Memory B cell (primary cell): ENCODE measurements at regions not wholly inside any gene's neighbourhood (a gene's known extent, or its start where the extent isn't known, plus 50 kb on each side); places are given as distances from the start of the nearest gene placed in this dataset.

Experiments used
- ATAC-seq: fragments of 150-1000 bp; cut with Tn5 transposase; 2 replicates; pipeline ENCODE4 v1.10.0; 2021; ENCODE audit warnings: low read depth, mild to moderate bottlenecking, moderate library complexity
- DNase-seq, 2 donors: peaks; one replicate each; pipeline ENCODE4 v3.0.0; 2022; ENCODE audit warnings: low spot score in 2 of 2
- H3K27ac Mint-ChIP-seq: one replicate; pipeline ENCODE4 v1.8.0; 2022; ENCODE audit warnings: mild to moderate bottlenecking, moderate library complexity, mixed read lengths
- H3K27me3 Mint-ChIP-seq: one replicate; pipeline ENCODE4 v1.8.0; 2022; ENCODE audit warnings: mixed read lengths
- H3K36me3 Mint-ChIP-seq: one replicate; pipeline ENCODE4 v1.8.0; 2022; ENCODE audit warnings: mild to moderate bottlenecking, mixed read lengths
- H3K4me1 Mint-ChIP-seq: one replicate; pipeline ENCODE4 v1.8.0; 2022; ENCODE audit warnings: mixed read lengths
- H3K4me3 Mint-ChIP-seq: one replicate; pipeline ENCODE4 v1.8.0; 2022; ENCODE audit warnings: mild to moderate bottlenecking, moderate library complexity, mixed read lengths
- H3K9me3 Mint-ChIP-seq: one replicate; pipeline ENCODE4 v1.8.0; 2022; ENCODE audit warnings: mixed read lengths

GRCh38 chr12:103053089-103053488, 95.6 kb downstream of the ASCL1 start:
- Mint-ChIP-seq H3K36me3 (no peaks in the 10 kb centered on the region), H3K9me3 (no peaks in the 10 kb centered on the region), H3K27ac (no peak overlapping the region), H3K4me1 (peaks cover 2% of the 10 kb centered on the region), H3K27me3 (no peaks in the 10 kb centered on the region), H3K4me3 (no peak overlapping the region)
- ATAC-seq (no peak), DNase-seq (no peak)

DNA sequence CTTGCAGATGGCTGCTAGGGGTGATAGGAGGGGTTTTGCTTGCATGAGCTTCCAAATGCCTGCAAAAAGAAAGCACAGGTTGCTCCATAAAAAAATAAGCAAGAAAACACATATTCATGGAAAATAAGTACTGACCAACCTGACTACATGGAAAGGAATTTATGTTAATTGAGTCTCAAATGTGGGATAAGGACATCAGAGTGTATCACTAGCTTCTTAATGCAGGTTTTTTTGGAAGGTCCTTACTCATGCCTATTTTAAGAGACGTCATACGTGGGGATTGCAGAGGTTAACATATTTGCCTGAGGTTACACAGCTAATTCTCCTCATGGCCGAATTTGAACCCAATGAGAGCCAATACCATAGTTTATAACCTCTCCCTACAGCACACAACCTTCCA, 116.2 kb downstream of the ASCL1 start:
- Mint-ChIP-seq H3K4me3 (no peak overlapping the region), H3K4me1 (no peaks in the 10 kb centered on the region), H3K9me3 (peaks cover 6% of the 10 kb centered on the region), H3K27ac (no peak overlapping the region), H3K27me3 (peaks cover 3% of the 10 kb centered on the region), H3K36me3 (no peaks in the 10 kb centered on the region)
- DNase-seq (no peak), ATAC-seq (no peak)

- peaks cover 3% of the 10 kb centered on the region for H3K27me3 Mint-ChIP-seq
- H3K4me1 Mint-ChIP-seq, result no peaks in the 10 kb centered on the region
- H3K4me3 Mint-ChIP-seq, result no peak overlapping the region
These were observed 118.4 kb downstream of the ASCL1 start for GRCh38 chr12:103075848-103076247.

DNA sequence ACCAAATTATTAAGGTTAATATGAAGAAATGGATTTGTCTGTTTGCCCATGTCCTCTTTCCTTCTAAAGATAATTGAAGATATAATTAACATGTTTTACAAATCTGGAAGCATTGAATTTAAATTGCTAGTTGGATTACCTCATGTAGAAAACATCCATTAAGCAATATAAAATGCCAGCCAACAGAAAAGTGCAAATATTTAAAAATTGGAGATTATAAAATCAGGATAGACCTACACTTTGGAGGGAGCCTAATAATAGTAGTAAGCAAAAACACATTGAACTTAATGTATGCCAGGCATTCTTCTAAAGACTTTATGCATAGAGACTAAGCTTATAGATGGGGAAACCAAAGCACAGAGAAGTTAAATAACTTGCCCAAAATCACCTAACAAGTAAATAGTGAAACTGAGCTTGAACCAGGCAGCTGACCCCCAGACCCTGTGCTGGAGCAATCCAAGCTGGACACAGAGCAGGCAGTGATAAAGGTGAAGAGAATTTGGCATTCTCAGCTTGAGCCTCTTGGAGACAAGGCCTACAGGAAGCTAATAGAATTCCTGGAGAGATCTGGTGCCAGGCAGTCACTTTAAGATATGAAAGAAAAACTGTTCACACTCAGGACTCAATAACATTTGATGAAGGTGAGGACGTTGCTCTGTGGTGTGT, 119.8 kb downstream of the ASCL1 start:
- Mint-ChIP-seq H3K27ac (no peak overlapping the region), H3K36me3 (no peaks in the 10 kb centered on the region), H3K4me1 (no peaks in the 10 kb centered on the region), H3K9me3 (peaks cover 5% of the 10 kb centered on the region), H3K4me3 (no peak overlapping the region), H3K27me3 (no peaks in the 10 kb centered on the region)
- ATAC-seq (no peak), DNase-seq (no peak)

More at GRCh38 chr12:103075848-103076247, 118.4 kb downstream of the ASCL1 start:
- DNase-seq (no peak), ATAC-seq (no peak)
- Mint-ChIP-seq H3K9me3 (peaks cover 8% of the 10 kb centered on the region), H3K36me3 (no peaks in the 10 kb centered on the region), H3K27ac (no peak overlapping the region)

- peaks cover 5% of the 10 kb centered on the region for H3K9me3 Mint-ChIP-seq
- no peaks in the 10 kb centered on the region for H3K4me1 Mint-ChIP-seq
- peaks cover 2% of the 10 kb centered on the region for H3K36me3 Mint-ChIP-seq
- no peak overlapping the region for H3K27ac Mint-ChIP-seq
- no peaks in the 10 kb centered on the region for H3K27me3 Mint-ChIP-seq
- H3K4me3 Mint-ChIP-seq, result no peak overlapping the region
- DNase-seq (no peak), ATAC-seq (no peak)
These were observed 128.1 kb downstream of the ASCL1 start for GRCh38 chr12:103085541-103085940.

- Mint-ChIP-seq H3K36me3 (peaks cover 2% of the 10 kb centered on the region), H3K4me1 (no peaks in the 10 kb centered on the region), H3K4me3 (no peak overlapping the region), H3K27me3 (no peaks in the 10 kb centered on the region), H3K9me3 (peaks cover 3% of the 10 kb centered on the region), H3K27ac (no peak overlapping the region)
- DNase-seq (no peak), ATAC-seq (no peak)
These were observed 129.0 kb downstream of the ASCL1 start for GRCh38 chr12:103086471-103086870.

DNA sequence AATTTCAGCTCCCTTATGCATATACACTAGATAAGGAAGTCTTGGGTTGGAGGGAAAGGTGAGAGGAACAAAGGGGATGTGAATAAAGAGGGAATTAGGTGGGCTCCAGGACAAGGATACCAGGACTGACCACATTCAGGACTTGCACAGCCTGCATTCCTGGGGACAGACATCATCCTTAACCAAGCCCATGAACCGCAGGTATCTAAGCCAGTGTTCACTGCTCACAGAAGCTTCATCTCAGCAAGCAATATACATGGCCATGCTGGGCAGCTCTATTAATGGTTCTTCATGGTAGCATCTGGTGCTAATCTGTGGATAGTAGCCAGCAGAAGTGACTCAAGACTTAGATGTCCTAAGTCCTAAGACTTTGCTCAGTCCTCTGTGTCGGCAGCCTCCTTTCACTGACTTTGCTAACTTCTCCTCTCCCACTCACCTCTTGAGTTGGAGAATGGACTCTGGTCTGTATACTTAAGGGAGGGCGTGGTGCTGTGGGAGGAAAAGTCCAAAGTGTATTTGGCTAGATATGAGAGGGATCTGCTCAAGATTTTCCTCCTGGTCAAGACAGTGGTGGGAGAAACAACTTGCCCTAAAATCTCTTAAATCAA, 136.1 kb downstream of the ASCL1 start:
- Mint-ChIP-seq H3K9me3 (no peaks in the 10 kb centered on the region), H3K27me3 (peaks cover 10% of the 10 kb centered on the region), H3K27ac (no peak overlapping the region), H3K4me3 (no peak overlapping the region), H3K36me3 (no peaks in the 10 kb centered on the region), H3K4me1 (peaks cover 3% of the 10 kb centered on the region)
- ATAC-seq (no peak), DNase-seq (no peak)

- peaks cover 10% of the 10 kb centered on the region for H3K27me3 Mint-ChIP-seq
- peaks cover 2% of the 10 kb centered on the region for H3K36me3 Mint-ChIP-seq
- H3K4me3 Mint-ChIP-seq, result no peak overlapping the region
- H3K9me3 Mint-ChIP-seq, result no peaks in the 10 kb centered on the region
- DNase-seq (no peak), ATAC-seq (no peak)
- peaks cover 7% of the 10 kb centered on the region for H3K4me1 Mint-ChIP-seq
- H3K27ac Mint-ChIP-seq, result no peak overlapping the region
These were observed 140.0 kb downstream of the ASCL1 start for GRCh38 chr12:103097496-103097895.

- ATAC-seq, result no peak
These were observed 142.9 kb downstream of the ASCL1 start for GRCh38 chr12:103100257-103100831.

DNA sequence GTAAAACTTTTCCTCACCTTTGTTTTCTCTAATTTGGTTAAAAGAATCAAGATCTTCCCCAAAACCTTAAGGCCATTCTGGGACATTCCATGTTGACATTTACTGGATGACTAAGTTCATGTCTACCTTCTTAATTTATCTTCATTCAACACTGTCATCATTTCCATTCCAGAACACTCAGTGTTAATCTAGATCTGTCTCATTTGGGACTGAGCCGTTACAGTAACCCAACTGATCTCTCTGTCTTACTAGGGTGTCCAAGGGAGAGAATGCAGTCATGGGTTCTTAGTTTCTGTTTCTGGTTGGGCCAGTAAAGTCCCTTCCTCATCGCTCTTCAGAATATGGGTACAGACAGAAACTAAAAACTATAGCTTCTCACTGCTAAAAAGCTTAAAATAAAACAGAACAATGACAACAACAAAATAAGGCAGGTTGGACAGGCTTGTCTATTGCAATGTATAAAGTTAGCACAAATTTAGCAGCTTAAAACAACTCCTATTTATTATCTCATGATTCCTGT, 144.8 kb downstream of the ASCL1 start:
- H3K4me3 Mint-ChIP-seq, result no peak overlapping the region
- ATAC-seq (no peak), DNase-seq (no peak)
- peaks cover 2% of the 10 kb centered on the region for H3K36me3 Mint-ChIP-seq
- no peaks in the 10 kb centered on the region for H3K9me3 Mint-ChIP-seq
- H3K27me3 Mint-ChIP-seq, result peaks cover 3% of the 10 kb centered on the region
- H3K4me1 Mint-ChIP-seq, result peaks cover 4% of the 10 kb centered on the region
- no peak overlapping the region for H3K27ac Mint-ChIP-seq

More at GRCh38 chr12:103100257-103100831, 142.9 kb downstream of the ASCL1 start:
- peaks cover 7% of the 10 kb centered on the region for H3K27me3 Mint-ChIP-seq
- no peak for DNase-seq
- peaks cover 4% of the 10 kb centered on the region for H3K4me1 Mint-ChIP-seq
- peaks cover 2% of the 10 kb centered on the region for H3K36me3 Mint-ChIP-seq
- no peaks in the 10 kb centered on the region for H3K9me3 Mint-ChIP-seq
- no peak overlapping the region for H3K4me3 Mint-ChIP-seq
- no peak overlapping the region for H3K27ac Mint-ChIP-seq

DNA sequence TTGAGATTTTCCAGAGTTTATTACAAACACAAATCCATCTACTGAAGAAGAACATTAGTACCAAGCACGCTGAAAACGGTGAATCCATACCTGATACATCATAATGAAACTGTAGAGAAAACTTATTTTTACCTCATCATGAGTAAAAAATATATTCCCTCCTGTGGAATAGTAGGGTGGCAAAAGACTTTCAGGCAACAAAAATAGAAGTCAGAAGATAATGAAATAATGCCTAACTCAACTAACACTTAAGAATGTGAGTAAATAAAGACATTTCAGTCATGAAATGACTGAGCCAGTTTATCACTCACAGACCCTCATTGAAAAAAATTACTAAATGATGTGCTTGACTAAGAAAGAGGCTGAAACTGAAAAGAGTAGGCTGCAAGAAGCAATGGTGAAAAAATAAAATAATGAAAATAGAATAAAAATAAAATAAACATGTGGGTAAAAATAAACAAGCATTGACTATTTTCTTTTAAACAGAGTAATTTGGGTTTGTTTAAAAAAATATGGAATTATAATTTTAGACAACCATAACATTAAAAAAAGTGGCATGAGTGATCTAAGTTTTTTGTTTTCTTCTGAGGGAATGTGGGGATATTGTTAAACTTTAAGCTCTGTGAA, 148.6 kb downstream of the ASCL1 start:
- ATAC-seq, result no peak
- H3K4me1 Mint-ChIP-seq, result peaks cover 4% of the 10 kb centered on the region
- H3K27me3 Mint-ChIP-seq, result peaks cover 3% of the 10 kb centered on the region
- H3K4me3 Mint-ChIP-seq, result no peak overlapping the region
- no peaks in the 10 kb centered on the region for H3K9me3 Mint-ChIP-seq
- H3K36me3 Mint-ChIP-seq, result no peaks in the 10 kb centered on the region
- no peak overlapping the region for H3K27ac Mint-ChIP-seq
- DNase-seq, result no peak

GRCh38 chr12:103109861-103110260, 152.4 kb downstream of the ASCL1 start:
- ATAC-seq (no peak), DNase-seq (no peak)
- H3K27me3 Mint-ChIP-seq, result no peaks in the 10 kb centered on the region
- H3K9me3 Mint-ChIP-seq, result no peaks in the 10 kb centered on the region
- H3K36me3 Mint-ChIP-seq, result no peaks in the 10 kb centered on the region
- H3K4me1 Mint-ChIP-seq, result peaks cover 11% of the 10 kb centered on the region
- no peak overlapping the region for H3K27ac Mint-ChIP-seq
- H3K4me3 Mint-ChIP-seq, result no peak overlapping the region

DNA sequence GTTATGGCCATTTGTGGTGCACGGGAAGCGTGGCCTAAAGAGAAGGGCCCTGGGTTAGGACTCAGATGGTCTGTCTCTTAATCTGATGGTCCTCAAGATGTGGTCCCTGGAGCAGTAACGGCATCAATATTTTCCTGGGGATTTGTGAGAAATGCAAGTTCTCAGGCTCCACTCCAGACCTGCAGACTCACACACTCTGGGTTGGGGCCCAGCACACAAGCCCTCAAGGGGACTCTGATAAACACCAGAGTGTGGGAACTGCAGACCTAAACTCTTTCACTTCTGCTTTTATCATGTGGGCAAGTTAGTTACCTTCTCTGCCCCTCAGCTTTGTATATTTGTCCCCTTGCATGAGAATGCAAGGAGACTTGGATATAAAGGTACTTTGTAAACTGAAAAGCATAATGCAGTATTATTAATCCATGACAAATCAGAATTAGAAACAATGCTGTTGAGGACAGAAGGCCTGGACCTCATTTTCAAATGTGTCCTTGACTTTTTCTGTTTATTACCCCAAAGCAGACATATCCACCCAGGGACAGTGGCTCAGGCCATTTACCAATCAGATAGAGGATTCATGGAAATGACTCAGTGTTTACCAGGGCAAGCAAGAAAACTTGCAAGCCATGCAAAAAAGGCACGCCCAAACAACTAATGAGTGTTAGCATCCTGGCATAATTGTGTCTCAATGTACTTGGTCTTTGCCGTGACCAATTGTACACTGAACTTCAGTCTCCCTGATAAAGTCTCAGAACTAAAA, 157.0 kb downstream of the ASCL1 start:
- peaks cover 18% of the 10 kb centered on the region for H3K4me1 Mint-ChIP-seq
- H3K27ac Mint-ChIP-seq, result peak overlapping the region; percentile 53
- peak; percentile 15 to 30 for DNase-seq
- H3K27me3 Mint-ChIP-seq, result no peaks in the 10 kb centered on the region
- H3K36me3 Mint-ChIP-seq, result peaks cover 2% of the 10 kb centered on the region
- no peak overlapping the region for H3K4me3 Mint-ChIP-seq
- H3K9me3 Mint-ChIP-seq, result no peaks in the 10 kb centered on the region
- peak; percentile 100 for ATAC-seq
